Uterus (tissue), 2 donors: ENCODE measurements at regions not wholly inside any gene's neighbourhood (a gene's known extent, or its start where the extent isn't known, plus 50 kb on each side); places are given as distances from the start of the nearest gene placed in this dataset.

Experiments used
- POLR2A ChIP-seq, 2 donors: fragments of 450-650 bp; IDR thresholded peaks; one replicate each; pipeline ENCODE4 v1.6.1; 2016; ENCODE audit warnings: antibody characterized with exemption in 2 of 2, mild to moderate bottlenecking in 1 of 2, moderate library complexity in 1 of 2
- TF ChIP-seq, protein P1 (sequence below), 4 experiments: fragments of 200-600 bp in 2 of 4; fragments of 450-650 bp in 2 of 4; sonication (generic) in 2 of 4; IDR thresholded peaks; one replicate each; pipeline ENCODE4 v1.5.1; 2016 to 2019; ENCODE audit warnings: antibody characterized with exemption in 4 of 4, mild to moderate bottlenecking in 2 of 4, moderate library complexity in 1 of 4

DNA sequence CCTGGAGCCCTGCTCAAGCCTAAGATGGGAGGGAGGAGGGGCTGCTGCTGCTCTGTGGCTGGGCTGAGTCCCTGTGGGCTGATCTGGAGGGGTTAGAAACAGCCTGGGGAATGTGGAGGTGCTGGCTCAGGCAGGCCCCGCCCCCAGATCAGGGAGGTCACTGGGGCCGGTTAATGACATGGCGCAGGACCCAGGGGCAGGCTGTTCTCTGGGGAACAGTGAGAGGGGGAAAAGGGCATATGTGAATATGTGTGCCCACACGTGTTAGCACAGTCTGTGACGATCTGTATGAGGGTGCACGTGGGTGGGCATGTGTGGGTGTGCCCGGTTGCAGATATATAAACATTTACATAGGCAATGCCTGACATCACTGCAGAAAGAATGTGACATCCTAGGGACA is 143.5 kb downstream of the MIAT start:
- TF ChIP-seq, protein P1, sequence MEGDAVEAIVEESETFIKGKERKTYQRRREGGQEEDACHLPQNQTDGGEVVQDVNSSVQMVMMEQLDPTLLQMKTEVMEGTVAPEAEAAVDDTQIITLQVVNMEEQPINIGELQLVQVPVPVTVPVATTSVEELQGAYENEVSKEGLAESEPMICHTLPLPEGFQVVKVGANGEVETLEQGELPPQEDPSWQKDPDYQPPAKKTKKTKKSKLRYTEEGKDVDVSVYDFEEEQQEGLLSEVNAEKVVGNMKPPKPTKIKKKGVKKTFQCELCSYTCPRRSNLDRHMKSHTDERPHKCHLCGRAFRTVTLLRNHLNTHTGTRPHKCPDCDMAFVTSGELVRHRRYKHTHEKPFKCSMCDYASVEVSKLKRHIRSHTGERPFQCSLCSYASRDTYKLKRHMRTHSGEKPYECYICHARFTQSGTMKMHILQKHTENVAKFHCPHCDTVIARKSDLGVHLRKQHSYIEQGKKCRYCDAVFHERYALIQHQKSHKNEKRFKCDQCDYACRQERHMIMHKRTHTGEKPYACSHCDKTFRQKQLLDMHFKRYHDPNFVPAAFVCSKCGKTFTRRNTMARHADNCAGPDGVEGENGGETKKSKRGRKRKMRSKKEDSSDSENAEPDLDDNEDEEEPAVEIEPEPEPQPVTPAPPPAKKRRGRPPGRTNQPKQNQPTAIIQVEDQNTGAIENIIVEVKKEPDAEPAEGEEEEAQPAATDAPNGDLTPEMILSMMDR (IDR thresholded peaks at IDR 0.05), result no peak
- TF ChIP-seq POLR2A (IDR thresholded peaks at IDR 0.05), result no peak
